ENCODE measurements at regions not wholly inside any gene's neighbourhood (a gene's known extent, or its start where the extent isn't known, plus 50 kb on each side); places are given as distances from the start of the nearest gene placed in this dataset.
"Not testable (repeated sequence)": the region's sequence is repeated elsewhere in the genome, so short reads cannot be mapped to it uniquely, and the experiment has no call there.

DNA sequence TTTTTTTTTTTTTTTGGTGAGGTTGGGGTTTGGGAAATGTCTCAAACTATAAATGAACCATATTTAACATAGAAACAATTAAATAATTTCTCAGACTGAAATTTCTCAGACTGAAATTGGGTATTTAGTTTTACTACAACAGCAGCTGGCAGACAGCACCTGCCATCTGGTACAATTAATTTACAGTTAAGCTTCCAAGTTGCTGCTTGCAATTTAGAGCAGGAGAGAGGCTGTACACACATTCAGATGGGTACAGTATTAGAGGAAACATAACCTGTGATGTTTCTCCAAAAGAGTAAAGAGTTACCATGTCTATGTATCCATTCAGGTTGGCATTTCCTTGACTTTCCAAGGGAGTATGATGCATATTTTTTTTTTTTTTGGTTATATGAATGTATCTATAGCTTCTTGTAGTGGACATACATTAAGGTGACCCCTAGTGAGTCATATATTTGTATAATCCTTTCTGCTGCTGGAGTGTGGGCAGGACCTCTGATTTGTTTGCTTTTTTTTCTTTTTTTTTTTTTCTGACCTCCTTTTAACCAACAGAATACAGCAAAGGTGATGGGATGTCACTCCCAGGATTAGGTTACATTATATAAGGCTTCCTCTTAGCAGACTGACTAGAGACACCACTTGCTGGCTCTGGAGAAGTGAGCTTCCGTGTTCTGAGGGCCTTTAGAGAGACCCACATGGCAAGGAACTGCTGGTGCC is 201.7 kb downstream of the PTH2R start:
- no peak for DNase-seq

DNA sequence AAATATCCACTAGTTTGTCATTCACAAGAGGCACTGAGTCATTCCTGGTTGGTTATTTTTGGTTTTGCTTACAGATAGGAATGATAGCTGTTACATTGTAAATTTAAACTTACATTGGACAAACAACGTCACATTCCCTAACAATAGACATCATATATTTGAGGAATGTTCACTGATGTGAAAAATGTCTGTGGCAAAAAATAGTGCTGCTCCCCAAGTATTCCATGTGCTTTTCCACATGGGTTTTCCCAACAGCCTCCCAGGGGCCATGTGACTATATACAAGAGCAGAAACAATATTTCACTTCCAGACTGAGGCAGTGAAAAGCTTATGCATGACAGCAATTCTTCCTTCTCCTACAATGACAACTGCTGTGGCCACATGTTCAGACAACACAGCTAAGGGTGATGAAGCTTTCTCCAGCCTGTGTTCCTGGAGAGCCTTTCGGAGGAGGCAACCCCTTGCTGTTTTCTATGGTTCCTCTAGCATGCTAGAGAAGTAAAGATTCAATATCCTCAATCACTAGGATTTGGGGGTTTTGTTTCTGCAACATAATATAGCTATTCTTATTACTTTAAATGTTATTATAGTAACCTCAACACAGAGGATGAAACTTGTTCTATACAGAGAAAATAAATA is 202.7 kb downstream of the PTH2R start:
- no peak for DNase-seq

DNA sequence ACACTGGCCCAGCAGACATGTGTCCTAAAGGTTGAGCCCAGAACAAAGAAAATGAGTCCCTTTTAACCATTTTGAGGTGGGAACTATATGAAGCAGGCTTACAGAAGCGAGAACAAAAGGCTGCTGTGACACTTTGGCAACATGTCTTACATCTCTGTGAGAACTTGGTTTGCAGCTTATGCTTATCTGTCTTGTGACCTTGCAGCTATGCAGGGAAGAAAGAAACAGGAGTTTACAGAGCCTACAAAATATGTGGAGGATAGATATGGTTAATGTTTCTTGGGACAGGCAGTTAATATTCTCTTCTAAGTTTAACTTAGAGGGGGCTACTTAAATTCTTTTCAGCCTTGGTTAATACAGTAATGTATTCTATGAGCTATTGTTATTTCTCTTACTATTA is 209.1 kb downstream of the PTH2R start:
- DNase-seq: not testable (repeated sequence)

DNA sequence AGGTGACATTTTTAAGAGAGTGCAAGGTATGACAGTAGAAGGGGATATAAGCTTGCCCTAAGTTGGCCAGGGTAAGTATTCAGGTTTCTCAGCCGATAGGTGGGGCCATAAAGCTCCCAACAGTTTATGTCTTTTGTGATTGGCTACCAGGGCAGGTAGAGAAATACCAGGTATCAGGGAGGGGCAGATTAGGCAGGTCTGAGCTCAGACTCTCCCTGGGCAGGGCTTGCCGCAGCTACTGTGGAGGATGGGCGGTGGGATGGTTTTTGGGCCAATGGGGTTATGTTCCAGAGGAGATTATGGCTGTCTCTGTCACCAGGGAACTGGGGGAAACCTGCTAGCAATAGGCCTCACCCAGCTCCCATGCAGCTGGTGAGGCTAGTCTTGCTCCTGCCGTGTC is 211.6 kb downstream of the PTH2R start:
- DNase-seq: no peak

DNA sequence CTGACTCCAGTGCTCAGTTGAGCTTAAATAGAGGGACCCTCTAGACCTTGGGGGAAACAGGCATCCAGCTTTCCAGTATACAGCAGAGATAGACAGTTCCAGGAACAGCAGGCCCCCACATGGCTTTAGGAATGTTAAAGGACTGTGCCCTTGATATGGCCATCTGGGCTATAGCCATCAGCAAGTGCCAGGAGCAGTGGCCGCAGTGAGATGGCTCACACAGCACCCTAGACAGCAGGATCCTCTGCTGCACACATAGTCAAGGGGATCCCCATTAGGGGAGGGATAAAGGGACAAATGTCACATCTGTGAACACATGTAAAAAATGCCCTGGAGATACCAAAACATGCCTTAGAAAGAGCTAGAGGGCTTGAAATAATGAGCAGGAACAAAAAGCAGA is 213.4 kb downstream of the PTH2R start:
- no peak for DNase-seq

DNA sequence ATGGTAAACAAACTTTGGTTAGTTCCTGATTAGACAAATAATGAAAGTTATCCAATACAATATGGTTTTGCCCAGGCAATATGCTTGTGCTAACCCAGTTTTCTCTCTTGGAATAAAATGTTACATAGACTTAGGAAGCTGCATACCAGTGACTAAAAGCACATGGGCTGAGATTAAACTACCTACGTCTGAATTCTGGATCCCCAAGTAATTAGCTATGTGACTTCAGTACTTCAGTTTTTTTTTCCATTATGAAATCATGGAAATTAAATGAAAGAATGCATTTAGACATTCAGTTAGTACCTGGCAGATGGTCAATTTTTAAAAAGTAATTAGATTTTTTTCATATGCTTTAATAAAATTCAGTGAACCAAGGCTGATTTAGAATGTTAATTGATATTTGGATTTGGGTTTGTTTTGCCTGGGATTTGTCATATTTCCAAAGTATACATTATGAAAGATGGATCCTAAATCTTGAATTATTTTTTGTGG is 213.9 kb downstream of the PTH2R start:
- DNase-seq: no peak

DNA sequence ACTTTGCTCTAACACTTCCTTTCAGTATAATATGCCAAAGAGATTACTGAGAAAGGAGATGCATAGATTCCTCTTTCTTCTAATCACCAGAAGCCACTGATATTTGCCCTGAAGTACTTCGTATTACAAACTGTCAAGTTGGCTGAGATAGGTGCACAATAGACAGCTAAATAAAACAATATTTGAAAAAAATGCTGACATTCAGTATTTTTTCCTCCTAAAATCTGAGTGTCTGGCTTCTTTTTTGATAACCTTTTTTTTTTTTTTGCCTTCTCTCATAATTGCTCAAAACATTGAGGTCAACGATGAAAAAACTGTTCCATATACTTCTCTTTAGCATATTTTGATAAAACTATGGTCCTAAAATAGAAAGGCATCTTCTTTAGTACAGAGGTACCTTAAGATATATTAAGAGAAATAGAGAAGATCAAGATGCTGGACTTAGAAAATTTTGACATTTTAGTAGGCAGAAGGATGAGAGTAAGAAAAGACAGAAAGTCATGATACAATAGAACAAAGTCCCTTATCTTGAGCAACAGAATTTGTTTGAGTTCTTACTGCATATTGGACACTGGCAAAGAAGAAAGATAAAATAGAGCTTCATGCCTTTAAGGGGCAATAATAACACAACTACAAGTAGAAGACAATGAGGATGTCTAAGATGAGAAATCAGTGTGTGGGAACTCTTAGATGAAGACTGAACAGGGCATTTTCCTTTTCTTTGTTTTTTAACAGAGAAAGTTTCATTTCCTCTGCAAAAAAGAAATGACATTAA is 220.7 kb downstream of the PTH2R start:
- no peak for DNase-seq

DNA sequence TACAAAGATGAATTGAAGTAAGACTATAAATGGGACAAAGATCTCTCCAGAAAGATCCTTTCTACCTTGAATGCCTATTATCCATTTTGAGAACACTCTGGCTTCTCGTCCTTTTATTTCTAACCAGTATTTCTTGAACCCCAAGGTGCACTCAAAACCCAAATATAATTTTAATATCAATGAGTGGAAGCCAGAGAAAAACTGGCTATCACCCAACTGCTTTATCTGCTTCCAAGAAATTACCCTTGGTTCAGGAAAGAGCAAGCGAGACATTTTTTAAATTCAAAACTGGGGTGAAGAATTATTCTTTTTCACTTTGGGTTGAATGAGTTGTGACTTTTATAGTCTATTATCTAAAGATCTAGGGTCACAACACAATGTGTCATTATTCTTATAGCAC is 221.3 kb downstream of the PTH2R start:
- no peak for DNase-seq

DNA sequence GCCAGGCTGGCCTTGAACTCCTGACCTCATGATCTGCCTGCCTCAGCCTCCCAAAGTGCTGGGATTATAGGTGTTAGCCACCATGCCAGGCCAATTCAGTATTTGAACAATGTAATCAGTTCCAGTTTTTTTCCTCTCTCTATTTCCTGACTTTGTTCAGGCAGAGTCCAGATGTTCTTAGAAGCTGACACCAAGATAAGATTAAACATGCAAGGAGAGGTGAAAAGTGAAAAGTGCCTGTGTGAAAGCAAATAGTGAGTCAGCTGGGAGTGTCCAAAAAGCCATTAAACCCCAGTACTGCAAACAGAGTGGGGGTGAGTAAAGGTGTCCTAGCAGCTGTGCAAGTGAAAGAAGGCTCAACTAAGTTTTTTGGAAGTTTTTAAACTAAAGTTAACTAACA is 231.5 kb downstream of the PTH2R start:
- no peak for DNase-seq

DNA sequence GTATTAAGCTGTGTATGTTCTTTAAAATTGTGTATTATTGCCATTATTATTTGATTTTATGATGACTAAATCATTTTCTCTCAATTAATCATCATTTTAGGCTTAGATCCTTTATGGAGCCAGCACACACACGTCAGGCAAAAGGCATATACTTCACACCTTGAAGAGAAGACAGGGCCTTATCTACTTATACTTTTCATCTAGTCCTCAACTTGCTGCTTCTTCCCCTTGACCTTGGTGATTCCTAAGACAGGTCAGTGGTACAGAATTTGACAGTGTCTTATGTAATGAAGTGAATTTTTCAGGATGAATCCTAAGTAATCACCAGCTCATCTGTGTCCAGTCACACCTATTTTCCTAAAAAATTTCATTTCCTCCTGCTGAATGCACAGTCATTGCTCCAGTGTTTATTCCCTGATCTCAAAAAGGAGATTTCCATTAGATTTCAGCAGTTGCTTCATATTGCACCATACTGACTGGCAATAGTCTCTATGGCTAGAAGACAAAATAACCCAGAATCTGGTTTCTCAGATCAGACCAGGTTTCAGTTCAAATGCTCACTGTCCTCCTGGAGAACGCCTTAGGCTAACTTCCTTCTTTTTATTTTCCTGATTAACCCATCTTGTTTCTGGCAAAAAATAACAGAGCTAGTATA is 235.7 kb downstream of the PTH2R start:
- DNase-seq: no peak

DNA sequence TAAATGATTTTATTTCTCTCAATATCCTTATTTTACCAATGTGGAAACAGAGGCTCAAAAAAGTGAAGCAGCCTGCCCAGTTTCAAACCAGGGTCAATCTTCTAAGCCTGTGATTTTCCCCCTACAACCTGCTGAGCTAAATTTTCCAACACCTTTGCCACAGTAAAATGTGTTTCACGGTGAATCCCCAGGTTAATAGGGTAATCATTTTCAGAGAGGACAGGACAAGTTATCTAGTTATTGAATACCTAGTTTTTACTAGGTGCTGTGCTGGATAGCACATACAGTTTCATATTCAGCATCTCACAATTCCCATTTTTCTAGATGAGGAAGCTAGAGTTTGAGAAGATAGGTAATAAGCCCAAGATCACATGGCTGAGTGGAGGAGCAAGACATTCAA is 236.6 kb downstream of the PTH2R start:
- DNase-seq: no peak

DNA sequence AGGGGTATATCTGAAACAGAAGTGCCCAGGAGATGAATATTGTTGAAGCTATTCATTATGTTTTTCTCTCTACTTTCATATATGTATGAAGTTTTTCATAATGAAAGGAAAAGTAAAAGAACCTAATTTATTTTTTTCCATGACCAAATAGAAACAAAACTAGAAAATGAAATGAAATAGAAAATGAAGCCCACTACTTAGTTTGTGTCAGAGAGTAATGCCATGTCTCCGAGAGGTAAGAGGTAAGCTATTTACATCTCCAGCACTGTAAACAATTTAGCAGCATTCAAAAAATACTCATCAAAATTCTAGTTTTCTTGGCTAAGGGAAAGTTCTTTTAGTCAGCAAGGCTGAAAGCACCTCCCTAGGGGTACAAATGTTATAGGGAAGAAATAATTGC is 238.6 kb downstream of the PTH2R start:
- no peak for DNase-seq

DNA sequence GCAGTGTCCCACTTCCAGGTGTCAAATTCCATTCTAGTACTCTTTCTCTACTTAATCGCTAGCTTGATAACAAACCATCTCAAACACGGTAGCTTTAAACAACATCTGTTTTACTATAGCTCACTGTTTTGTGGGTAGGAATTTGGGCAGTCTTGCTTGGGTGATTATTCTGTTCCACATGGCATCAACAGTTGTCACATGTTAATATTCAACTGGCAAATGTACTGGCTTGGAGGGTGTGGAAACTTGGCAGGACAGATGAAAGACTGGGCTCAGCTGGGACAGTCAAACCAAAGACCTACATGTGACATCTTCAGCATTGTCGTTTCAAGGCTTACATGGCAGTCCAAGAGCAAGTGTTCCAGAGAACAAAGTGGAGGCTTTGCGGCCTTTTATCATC is 241.8 kb downstream of the PTH2R start:
- no peak for DNase-seq

DNA sequence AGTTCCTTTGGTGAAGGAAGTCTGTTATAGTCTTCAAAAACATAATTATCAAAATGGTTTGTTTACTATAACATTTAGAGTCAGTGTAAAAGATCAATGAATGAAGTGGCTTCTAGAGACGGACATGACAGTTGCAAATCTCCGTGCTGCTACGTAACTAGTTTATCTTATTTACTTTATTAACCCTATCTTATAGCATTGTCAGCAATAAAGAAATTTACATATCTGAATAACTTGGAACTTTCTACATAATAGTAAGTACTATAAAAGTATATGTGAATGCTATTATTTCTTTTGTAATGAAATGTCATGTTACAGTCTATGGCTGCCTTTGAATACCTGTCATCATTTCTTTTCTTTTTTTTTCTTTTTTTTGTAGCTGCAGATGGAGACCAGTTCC is 246.8 kb downstream of the PTH2R start:
- DNase-seq: no peak

DNA sequence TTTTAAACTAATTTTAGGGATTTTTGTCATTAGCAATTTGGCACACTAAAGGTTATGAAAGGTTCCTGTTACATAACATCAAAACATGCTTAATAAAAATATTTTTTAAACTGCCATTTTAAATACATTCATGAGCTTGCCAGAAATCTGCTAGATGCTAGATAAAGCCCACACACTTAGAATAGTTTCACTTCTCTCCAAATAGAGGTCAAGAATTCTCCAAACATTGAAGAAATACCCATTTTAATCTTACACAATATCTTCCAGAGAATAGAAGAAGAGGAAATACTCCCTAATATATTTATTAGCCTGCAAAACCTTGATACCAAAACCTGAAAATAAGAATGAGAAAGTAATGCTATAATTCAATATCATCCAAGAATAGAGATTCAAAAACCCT is 247.5 kb downstream of the PTH2R start:
- no peak for DNase-seq

DNA sequence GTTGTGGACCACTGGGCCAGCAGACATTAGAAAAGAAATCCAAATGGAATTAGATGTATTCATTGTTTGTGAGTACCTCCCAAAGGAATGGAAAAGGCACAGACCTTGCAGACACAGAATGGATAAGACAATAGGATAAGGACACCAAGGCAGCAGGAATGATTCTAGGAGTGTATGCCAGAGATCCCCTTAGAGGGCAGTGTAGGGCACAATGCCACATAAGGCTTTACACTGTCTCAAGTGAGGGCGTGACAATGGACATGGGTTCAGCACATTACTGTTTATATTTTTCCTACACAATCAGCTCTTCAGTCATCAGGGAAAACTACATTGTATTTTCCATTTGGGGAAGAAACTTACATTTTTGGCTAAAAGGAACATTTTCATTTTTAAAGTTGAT is 250.9 kb downstream of the PTH2R start:
- no peak for DNase-seq

DNA sequence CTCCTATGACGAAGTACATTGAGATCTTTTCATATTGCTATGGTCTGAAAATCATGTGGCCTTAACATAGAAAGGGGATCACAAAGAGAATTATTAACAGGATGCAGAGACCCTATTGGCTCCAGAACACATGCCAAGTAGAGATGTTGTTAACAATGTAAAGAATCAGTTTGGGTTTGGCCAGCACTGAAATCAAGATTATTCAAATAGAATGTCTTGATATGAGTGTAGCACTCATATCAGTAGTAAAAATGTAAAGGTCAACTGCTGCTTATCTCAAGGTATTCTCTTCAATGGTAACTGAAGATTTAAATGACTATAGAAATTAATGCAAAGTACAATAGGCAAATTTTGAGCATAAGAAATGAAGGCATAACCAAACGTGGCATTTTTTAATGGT is 262.8 kb downstream of the PTH2R start:
- DNase-seq: no peak

DNA sequence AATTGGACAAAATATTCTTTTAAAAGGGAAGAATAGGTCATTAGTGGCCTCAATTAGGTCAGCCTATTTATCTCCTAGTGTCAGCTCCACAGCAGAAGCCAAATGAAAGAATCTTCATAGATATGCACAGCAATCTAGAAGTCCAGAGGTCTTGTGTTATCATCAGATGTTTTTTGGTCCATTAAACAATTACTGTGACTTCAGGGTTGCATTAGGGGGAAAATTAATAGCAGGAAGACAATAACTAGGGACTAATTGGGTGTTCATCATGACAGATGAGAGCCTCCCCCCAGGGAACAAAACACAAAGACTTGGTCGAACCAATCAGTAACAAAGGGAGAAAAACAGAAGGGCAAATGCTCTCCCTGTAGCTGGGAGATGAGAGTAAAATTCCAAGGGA is 264.7 kb downstream of the PTH2R start:
- no peak for DNase-seq

DNA sequence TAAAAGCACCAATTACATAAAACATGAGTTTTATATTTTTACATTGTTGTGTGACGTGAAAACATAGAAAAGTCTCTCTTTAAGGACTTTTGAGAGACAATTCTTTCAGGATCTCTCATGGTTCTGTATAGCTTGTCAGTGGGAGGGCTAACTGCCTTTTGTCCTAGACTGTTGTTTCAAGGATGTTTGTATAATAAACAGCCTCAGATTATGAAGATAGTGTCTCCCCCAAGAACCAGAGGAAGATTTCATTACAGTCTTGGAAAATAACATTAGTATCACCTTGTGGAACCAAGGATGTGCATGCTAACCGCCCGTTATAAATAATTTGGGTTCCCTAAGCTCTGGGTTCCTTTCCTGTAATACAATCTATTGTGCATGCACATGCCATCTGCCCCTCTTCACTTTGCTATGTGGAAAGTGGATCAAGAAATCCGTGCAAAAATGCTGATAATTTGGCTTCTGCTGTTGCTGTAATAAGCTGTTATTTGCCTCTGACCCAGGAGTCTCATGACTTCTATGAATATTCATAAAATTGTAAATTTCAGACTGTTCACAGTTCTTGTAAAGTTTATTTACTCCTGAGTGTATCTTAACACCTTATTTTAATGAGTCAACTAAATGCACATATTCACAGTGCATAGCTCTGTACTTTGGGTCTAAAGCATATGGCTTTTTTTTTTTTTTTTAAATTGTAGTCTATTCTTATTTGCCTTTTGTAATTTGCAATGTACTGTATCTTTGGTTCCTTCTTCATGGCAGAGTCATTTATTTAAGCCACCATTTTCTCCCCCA is 265.5 kb downstream of the PTH2R start:
- DNase-seq: no peak

DNA sequence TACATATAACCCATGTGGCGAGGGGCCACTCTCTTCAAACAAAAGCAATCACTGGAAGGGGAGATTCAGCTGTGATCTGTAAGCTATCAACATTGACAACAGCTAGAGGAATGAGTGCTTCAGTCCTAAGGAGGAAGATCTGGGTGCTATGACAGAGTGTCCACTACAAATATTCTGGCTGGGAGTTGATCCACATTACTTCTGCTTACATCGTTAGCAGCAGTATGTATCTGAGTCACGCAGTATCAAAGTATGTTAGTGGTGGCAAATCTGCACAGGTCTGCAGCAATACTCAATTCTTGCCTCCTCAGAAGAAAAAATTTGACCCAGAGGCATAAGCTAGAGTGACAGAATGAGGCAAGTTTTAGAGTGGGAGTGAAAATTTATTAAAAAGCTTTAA is 267.0 kb downstream of the PTH2R start:
- DNase-seq: no peak

DNA sequence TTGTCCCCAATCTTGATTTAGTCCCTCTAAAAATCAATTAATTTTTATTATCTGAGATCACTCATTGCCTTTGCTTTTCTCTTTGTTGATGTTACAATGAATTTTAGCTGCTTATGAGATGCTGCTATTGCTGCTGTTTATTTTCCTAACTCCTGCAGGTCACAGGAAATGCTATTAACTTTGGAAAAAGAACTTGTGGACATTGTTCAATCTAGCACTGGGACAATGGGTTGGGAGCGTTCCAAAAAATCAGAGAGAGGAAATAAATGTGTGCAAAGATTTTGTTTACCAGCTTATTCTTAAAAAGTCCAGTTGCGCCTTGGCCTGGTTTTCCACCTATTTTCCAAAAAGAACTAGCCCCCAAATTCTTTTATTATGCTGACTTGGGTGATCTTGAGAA is 268.3 kb downstream of the PTH2R start:
- DNase-seq: no peak

DNA sequence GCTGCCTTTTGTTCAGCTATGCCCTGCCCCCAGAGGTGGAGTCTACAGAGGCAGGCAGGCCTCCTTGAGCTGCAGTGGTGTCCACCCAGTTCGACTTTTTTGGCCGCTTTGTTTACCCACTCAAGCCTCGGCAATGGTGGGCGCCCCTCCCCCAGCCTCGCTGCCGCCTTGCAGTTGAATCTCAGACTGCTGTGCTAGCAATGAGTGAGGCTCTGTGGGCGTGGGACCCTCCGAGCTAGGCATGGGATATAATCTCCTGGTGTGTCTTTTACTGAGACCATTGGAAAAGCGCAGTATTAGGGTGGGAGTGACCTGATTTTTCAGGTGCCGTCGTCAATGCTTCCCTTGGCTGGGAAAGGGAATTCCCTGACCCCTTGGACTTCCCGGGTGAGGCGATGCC is 279.3 kb downstream of the PTH2R start:
- DNase-seq: not testable (repeated sequence)

DNA sequence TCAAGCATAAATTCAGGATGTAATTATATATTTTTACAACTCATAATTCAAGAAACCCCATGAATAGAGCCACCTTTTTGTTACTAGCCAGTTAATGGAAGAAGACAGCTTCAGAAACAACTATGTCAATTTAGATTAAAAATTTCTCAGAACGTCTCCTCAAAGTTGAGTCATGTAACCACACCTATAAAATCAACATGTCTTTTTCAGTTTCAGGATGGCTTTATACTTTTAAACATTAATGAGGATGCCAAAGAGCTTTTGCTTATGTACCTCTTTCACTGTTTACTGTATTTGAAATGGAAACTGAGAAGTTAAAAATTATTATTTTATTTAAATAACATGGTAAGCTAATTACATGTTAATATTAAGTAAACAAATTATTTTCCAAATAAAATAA is 280.1 kb downstream of the PTH2R start:
- DNase-seq: no peak
